ENCODE measurements at regions not wholly inside any gene's neighbourhood (a gene's known extent, or its start where the extent isn't known, plus 50 kb on each side); places are given as distances from the start of the nearest gene placed in this dataset.

GRCh38 chr6:10305790-10306415 lies 109.0 kb downstream of the TFAP2A start:
- DNase-seq (ENCODE audit: low read depth): peak; percentile 36

- DNase-seq (ENCODE audit: low read depth): no peak
Observed at GRCh38 chr6:10303608-10304506, 111.0 kb downstream of the TFAP2A start.

- DNase-seq (ENCODE audit: low read depth): no peak
Observed at GRCh38 chr6:10302566-10303235, 112.2 kb downstream of the TFAP2A start.

- DNase-seq (ENCODE audit: low read depth): peak; percentile 36
Observed at GRCh38 chr6:10300071-10300470, 114.8 kb downstream of the TFAP2A start.

GRCh38 chr6:10297832-10298231 lies 117.0 kb downstream of the TFAP2A start:
- peak; percentile 83 for DNase-seq (ENCODE audit: low read depth)

GRCh38 chr6:10278746-10279145 lies 136.1 kb downstream of the TFAP2A start:
- no peak for DNase-seq (ENCODE audit: low read depth)

GRCh38 chr6:10276660-10277287 lies 138.1 kb downstream of the TFAP2A start:
- DNase-seq (ENCODE audit: low read depth): no peak

- peak; percentile 71 for DNase-seq (ENCODE audit: low read depth)
Observed at GRCh38 chr6:10276106-10276505, 138.8 kb downstream of the TFAP2A start.

- peak; percentile 10 for DNase-seq (ENCODE audit: low read depth)
Observed at GRCh38 chr6:10272591-10272990, 142.3 kb downstream of the TFAP2A start.

GRCh38 chr6:10271982-10272381 lies 142.9 kb downstream of the TFAP2A start:
- DNase-seq (ENCODE audit: low read depth): no peak

GRCh38 chr6:10269814-10270472 lies 144.9 kb downstream of the TFAP2A start:
- peak; percentile 14 for DNase-seq (ENCODE audit: low read depth)

GRCh38 chr6:10268611-10269310 lies 146.1 kb downstream of the TFAP2A start:
- DNase-seq (ENCODE audit: low read depth): no peak

GRCh38 chr6:10268111-10268510 lies 146.8 kb downstream of the TFAP2A start:
- no peak for DNase-seq (ENCODE audit: low read depth)

GRCh38 chr6:10266462-10266861 lies 148.4 kb downstream of the TFAP2A start:
- no peak for DNase-seq (ENCODE audit: low read depth)

GRCh38 chr6:10266061-10266460 lies 148.8 kb downstream of the TFAP2A start:
- DNase-seq (ENCODE audit: low read depth): no peak

- no peak for DNase-seq (ENCODE audit: low read depth)
Observed at GRCh38 chr6:10262505-10262904, 152.4 kb downstream of the TFAP2A start.

GRCh38 chr6:10259671-10260070 lies 155.2 kb downstream of the TFAP2A start:
- no peak for DNase-seq (ENCODE audit: low read depth)

- DNase-seq (ENCODE audit: low read depth): no peak
Observed at GRCh38 chr6:10258341-10258740, 156.5 kb downstream of the TFAP2A start.

GRCh38 chr6:10256113-10256690 lies 158.7 kb downstream of the TFAP2A start:
- peak; percentile 28 for DNase-seq (ENCODE audit: low read depth)

- no peak for DNase-seq (ENCODE audit: low read depth)
Observed at GRCh38 chr6:10250655-10251220, 164.1 kb downstream of the TFAP2A start.

Measured in iris pigment epithelial cell (primary cell).